ENCODE measurements at regions not wholly inside any gene's neighbourhood (a gene's known extent, or its start where the extent isn't known, plus 50 kb on each side); places are given as distances from the start of the nearest gene placed in this dataset.

DNA sequence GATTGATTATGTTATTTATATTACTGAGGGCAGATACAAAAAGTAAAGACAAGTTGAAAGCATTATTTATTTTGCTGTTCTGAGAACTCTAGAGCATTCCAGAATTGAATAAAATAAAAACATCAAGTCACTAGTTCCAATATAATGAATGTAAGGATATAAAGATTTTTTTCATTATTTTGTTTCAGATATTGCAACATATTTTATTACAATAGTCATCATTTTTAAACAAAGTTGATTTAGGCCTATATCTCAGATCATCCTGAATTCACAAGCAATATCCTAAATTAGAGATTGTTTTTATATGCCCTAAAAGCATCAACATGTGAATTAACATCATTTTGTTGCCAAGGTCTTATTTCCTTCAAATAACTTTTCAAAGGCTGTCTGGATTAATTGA, 535.6 kb upstream of the KCND2 start:
- TF ChIP-seq, protein P1, sequence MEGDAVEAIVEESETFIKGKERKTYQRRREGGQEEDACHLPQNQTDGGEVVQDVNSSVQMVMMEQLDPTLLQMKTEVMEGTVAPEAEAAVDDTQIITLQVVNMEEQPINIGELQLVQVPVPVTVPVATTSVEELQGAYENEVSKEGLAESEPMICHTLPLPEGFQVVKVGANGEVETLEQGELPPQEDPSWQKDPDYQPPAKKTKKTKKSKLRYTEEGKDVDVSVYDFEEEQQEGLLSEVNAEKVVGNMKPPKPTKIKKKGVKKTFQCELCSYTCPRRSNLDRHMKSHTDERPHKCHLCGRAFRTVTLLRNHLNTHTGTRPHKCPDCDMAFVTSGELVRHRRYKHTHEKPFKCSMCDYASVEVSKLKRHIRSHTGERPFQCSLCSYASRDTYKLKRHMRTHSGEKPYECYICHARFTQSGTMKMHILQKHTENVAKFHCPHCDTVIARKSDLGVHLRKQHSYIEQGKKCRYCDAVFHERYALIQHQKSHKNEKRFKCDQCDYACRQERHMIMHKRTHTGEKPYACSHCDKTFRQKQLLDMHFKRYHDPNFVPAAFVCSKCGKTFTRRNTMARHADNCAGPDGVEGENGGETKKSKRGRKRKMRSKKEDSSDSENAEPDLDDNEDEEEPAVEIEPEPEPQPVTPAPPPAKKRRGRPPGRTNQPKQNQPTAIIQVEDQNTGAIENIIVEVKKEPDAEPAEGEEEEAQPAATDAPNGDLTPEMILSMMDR (IDR thresholded peaks at IDR 0.05), result no peak
- TF ChIP-seq POLR2A (IDR thresholded peaks at IDR 0.05), result no peak
